NCI-H2196 (cell line): ENCODE measurements at regions not wholly inside any gene's neighbourhood (a gene's known extent, or its start where the extent isn't known, plus 50 kb on each side); places are given as distances from the start of the nearest gene placed in this dataset.

Experiments
- DNase-seq: peaks from one replicate; lab custom pipeline; 2025; ENCODE audit not compliant: unreplicated experiment; lab: John Stamatoyannopoulos, UW

DNA sequence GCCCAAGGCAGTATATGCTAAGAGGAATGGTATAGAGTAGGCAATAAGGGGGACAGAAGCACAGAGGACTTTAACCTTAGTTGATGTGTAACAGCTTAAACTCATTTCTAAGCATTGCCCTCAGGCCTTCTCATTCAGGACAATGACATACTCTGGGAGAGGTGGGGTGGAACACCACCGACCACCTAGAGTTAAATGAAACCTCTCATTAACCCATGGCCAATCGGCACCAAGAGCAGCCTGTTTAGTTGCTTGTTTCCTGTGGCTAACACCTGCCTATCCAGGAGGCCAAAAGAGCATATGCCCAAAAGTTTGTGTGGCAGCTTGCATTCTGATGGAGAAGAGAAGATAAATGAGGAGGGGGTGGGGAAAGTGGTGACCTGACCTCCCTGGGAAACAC, 50.0 kb downstream of the PABIR2 start:
- DNase-seq, result no peak

GRCh38 chrX:134746410-134746785, 50.6 kb downstream of the PABIR2 start:
- no peak for DNase-seq

DNA sequence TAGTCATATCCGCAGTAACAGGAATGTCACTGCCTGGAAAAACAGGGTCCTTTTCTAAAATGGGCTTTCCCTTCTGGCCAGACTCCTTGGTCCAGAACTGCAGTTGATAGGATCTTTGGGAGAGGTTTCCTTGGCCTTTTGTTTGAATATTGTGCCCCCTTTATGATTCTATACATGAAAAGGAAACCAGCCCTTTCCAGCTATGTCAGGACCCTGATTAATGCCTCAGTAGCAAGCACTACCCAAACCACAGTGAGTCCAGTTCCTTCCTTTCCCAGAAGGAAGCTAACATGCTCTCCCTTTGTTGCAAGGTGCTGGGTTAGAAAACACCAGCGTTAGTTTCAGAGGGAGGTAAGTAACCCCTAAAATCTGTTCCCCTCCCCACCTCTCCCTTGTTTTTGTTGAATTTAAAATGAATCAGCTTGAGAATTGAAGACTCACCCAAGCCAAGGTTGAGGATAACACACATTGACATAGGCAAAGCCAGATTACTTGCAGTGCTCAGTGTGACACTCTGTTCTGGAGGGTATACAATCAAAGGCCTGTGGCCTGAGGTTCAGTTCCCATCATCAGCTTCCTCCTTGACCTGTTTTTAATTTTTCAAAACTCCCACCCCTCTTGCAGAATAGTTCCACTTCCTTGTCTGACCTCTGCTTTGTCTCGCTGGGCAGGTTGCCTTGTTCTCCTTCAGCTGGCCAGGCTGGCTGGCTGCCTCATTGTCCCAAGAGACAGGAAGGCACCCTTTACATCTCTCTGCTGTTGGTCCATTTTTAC, 51.2 kb downstream of the PABIR2 start:
- no peak for DNase-seq

DNA sequence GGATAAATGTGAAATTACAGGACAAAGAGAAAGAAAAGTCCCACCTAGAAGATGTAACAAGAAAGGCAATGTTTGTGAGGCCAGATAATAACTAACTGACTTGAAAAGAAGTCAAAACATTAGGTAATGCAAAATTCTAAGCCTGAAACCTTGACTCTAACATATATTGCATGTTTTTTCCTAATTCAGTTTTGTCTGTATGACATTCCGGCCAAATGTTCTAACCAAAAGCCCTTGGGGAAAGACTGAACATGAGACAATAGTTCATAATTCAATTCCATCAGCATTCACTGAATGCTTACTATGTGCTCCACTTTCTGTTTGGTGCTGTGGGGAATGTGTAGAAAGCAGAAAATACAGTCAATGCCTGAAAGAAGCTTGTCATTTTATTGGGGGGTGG, 53.9 kb downstream of the PABIR2 start:
- DNase-seq, result no peak

GRCh38 chrX:134742573-134742972, 54.4 kb downstream of the PABIR2 start:
- no peak for DNase-seq

GRCh38 chrX:134741746-134742145, 55.3 kb downstream of the PABIR2 start:
- DNase-seq, result no peak

DNA sequence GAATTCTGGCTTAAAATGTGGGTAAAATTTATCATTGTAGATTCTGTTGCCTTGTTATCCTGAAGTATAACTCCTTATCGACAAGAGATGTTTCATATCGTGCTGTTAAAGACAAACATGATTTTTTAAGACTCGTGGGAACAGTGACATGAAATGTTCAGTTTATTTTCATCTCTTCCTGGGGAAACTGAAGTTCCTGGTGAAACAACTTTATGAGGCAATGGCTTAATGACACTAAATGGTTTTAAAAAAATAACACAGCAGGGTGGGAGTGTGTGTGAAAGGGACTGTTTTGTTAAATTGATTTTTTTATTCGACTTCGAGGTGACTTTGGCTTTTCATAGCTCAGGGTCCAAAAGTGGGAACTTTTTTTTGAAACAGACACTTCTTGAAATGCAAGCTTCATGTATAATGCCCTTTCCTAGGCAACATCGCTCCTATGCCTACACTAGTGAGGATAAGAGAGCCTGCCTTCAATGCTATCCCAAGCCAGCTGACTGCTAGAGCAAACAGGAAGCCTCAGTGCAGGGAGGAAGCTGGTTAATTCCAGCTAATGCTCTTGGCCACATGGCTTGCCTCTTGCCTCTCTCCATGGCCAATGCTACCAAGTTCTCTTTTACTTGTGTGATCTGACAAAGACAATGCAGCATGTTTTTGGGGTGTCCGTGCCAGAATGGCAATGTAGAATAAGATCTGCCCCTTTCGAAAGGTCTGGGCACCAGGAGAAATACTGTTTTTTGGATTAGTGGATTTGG, 57.8 kb downstream of the PABIR2 start:
- no peak for DNase-seq

- no peak for DNase-seq
Observed at GRCh38 chrX:134738445-134738844, 58.6 kb downstream of the PABIR2 start.

DNA sequence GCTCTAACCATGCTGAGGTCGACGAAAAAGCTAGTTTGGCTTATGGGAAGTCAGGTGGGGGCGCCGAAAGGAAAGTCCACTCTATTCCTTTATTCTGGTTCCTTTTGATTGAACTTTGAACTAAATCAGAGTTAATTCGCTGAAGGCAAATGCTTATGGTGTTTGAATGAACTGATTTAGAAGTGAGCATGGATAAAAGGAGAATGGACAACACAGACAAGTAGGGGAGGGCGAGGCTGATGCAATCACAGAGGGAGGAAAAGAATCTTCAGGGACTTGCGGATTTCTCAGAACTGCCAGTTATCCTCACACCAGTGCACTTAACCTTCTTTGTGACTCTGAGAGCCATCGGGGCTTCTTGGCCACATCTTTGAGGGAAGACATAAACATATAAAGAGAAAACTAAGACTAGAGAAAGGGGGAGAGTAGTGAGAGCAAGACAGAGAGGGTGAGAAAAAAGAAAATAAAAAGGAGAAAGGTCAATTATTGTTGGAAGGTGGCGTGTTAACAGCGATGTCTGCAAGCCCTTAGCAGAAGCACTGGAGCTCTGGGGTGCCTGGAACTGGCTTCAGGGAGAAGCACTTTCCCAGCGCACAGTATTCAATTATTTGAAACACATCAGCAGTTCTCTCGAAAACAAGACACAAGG, 59.2 kb downstream of the PABIR2 start:
- DNase-seq, result no peak

- DNase-seq, result no peak
Observed at GRCh38 chrX:134737061-134737460, 59.9 kb downstream of the PABIR2 start.

- DNase-seq, result no peak
Observed at GRCh38 chrX:134736356-134736755, 60.6 kb downstream of the PABIR2 start.

DNA sequence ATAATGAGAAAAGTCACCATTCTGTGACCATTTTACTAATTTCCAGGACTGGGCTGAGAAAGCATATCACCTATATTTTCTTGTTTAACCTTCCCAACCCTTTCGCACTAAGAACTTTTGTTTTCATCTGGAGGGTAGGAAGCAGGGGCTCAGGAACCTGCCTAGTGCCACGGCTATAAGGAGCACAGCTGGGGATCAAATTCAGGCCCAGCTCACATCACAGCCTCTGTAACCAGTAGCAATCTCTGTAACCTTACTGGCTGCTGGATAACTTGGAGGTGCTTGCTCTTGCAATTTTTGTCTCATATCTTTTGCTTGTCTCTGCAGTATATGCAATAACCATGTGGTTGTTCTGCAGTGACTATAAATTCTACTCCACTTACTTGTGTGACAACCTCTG, 62.0 kb downstream of the PABIR2 start:
- no peak for DNase-seq

DNA sequence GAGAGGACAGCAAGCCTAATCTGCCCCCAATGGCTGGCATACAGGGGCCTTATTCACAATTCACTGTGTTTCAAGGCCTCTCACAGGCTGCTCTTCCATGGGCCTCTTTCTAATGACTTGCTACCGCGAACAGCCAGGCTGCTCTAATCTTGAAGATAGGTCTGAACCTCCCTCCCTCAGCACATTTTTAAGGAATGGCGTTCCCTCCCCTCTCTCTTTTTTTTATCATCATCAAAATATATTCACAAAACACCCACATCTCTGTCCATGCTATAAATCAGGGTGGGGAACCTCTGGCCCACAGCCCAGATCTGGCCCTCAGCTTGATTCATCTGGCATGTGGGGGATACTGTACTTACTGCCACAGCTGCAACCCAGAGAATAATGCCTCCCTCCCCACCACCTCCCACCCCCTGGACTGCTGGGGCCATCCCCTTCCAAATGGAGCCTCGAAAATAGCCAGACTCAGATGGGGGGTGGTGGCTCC, 62.5 kb downstream of the PABIR2 start:
- no peak for DNase-seq

GRCh38 chrX:134733591-134733990, 63.4 kb downstream of the PABIR2 start:
- DNase-seq, result no peak

GRCh38 chrX:134732676-134733075, 64.3 kb downstream of the PABIR2 start:
- no peak for DNase-seq

DNA sequence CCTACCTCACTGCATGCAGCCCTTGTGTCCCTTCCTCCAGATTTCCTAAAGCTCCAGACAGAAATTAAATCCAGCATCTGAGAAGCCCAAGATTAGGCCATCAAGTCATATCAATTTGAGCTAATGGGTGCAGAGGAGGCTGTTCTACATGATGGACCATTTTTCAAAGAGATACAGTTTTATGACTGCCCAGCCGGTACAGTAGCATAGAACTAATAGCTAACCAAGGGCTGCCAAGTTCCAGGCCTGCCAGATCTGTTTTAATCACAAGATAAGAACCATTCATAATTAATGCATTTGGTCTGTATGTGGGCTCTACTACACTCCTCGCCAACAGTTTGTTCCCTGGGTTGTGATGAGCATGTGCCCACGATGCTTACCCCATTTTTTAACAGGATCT, 64.9 kb downstream of the PABIR2 start:
- no peak for DNase-seq

DNA sequence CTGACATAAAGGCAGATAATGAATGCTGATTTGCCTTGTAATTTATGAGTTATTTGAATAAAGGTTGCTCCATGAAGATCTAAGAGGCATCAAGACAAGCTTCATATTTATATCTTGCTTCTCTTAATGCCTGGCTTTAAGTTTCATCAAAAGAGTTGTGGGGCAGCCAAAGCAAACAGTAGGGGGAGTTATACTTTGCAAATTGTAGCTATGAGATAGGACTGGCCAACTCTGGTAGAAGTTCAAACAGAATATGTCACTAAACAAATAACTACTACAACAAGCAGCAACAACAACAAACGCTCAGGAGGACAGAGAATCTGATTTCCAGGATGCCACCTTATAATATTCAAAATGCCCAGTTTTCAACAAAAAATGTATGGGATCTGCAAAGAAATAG, 69.1 kb upstream of the PLAC1 start:
- DNase-seq, result no peak

- DNase-seq, result no peak
Observed at GRCh38 chrX:134725103-134725690, 66.9 kb upstream of the PLAC1 start.

DNA sequence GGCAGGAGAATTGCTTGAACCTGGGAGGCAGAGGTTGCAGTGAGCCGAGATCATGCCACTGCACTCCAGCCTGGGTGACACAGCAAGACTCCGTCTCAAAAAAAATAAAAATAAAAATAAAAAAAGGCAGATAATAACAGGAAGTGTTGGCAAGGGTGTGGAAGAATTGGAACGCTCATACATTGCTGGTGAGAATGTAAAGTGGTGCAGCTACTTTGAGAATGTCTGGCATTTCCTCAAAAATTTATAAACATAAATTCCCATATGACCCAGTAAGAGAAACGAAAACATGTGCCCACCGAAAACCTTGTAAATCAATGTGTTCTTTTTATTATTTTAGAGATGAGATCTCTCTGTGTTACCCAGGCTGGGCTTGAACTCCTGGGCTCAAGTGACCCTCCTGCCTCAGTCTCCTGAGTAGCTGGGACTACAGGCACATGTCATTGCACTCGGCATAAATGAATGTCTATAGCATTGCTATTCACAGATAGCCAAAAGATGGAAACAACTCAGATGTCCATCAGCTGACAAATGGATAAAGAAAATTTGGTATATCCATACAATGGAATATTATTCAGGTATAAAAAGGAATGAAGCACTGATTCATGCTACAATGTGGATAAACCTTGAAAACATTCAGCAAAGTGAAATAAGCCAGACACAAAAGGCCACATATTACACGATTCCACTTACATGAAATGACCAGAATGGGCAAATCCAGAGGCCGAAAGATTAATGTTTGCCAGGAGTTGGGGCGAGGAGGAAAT, 63.7 kb upstream of the PLAC1 start:
- DNase-seq, result no peak

GRCh38 chrX:134718966-134719317, 60.7 kb upstream of the PLAC1 start:
- no peak for DNase-seq
